GM23338 (cell line): ENCODE measurements at regions not wholly inside any gene's neighbourhood (a gene's known extent, or its start where the extent isn't known, plus 50 kb on each side); places are given as distances from the start of the nearest gene placed in this dataset.

ENCODE experiments used
- CREB1 ChIP-seq: fragments of 250-450 bp; sonication (Bioruptor Pico); IDR thresholded peaks from 2 replicates; pipeline ENCODE4 v1.5.0; 2020; ENCODE audit warnings: low read depth, mild to moderate bottlenecking, moderate library complexity
- ETS1 ChIP-seq: IDR thresholded peaks from 2 replicates; pipeline ENCODE4 v1.6.1; 2016; ENCODE audit warnings: antibody characterized with exemption
- EZH2 ChIP-seq: fragments of 200-600 bp; sonication (generic); IDR thresholded peaks from one replicate; pipeline ENCODE4 v1.8.0; 2017; ENCODE audit warnings: antibody characterized with exemption, mild to moderate bottlenecking, low read depth; ENCODE audit not compliant: unreplicated experiment
- EZH2phosphoT487 ChIP-seq: fragments of 200-600 bp; sonication (generic); IDR thresholded peaks from one replicate; pipeline ENCODE4 v1.8.1; 2018; ENCODE audit warnings: antibody characterized with exemption; ENCODE audit not compliant: unreplicated experiment
- JUNB ChIP-seq: IDR thresholded peaks from one replicate; pipeline ENCODE4 v1.6.1; 2016; ENCODE audit warnings: antibody characterized with exemption; ENCODE audit not compliant: unreplicated experiment
- POLR2AphosphoS5 ChIP-seq: IDR thresholded peaks from 2 replicates; pipeline ENCODE4 v1.6.1; 2016; ENCODE audit warnings: antibody characterized with exemption, low read depth
- REST ChIP-seq: IDR thresholded peaks from one replicate; pipeline ENCODE4 v1.6.1; 2018; ENCODE audit warnings: antibody characterized with exemption; ENCODE audit not compliant: unreplicated experiment
- ZNF114 ChIP-seq: fragments of 250-450 bp; sonication (Bioruptor Pico); IDR thresholded peaks from 2 replicates; pipeline ENCODE4 v1.5.0; 2020; ENCODE audit warnings: mild to moderate bottlenecking, moderate library complexity
- TF ChIP-seq, protein P1 (sequence below), 2 experiments: fragments of 200-600 bp in 1 of 2; sonication (generic) in 1 of 2; conservative IDR thresholded peaks; 2 replicates each; pipeline versions ENCODE4 v1.5.1 to v1.6.1; 2016 to 2017; ENCODE audit warnings: antibody characterized with exemption in 2 of 2, low read depth in 2 of 2, mild to moderate bottlenecking in 2 of 2, moderate library complexity in 1 of 2

DNA sequence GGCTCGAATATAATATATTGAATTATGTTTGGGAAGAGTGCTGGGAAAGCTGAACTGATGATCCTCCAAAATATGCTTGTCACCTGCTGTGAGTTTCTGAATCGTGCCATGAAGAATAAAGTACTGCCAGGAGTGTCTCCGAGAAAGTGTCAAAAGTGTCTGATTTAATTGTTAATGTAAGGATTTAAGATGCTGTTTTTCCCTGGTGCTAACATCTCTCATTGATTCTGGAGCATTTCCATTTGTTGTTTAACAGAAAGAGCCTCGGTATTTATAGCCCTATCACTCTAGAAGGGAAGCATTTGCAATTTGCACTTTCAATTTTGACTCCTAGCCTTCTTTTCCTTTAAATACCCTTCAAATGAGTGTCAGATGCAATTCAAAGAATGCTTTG is 342.2 kb downstream of the RND3 start:
- TF ChIP-seq EZH2 (no peak), REST (no peak), CREB1 (no peak), ZNF114 (CRISPR knock-in tag) (no peak), ETS1 (no peak), JUNB (no peak), POLR2AphosphoS5 (no peak), EZH2phosphoT487 (no peak)
- TF ChIP-seq, protein P1, sequence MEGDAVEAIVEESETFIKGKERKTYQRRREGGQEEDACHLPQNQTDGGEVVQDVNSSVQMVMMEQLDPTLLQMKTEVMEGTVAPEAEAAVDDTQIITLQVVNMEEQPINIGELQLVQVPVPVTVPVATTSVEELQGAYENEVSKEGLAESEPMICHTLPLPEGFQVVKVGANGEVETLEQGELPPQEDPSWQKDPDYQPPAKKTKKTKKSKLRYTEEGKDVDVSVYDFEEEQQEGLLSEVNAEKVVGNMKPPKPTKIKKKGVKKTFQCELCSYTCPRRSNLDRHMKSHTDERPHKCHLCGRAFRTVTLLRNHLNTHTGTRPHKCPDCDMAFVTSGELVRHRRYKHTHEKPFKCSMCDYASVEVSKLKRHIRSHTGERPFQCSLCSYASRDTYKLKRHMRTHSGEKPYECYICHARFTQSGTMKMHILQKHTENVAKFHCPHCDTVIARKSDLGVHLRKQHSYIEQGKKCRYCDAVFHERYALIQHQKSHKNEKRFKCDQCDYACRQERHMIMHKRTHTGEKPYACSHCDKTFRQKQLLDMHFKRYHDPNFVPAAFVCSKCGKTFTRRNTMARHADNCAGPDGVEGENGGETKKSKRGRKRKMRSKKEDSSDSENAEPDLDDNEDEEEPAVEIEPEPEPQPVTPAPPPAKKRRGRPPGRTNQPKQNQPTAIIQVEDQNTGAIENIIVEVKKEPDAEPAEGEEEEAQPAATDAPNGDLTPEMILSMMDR (conservative IDR thresholded peaks at IDR 0.05; ENCODE audit: low read depth in 2 of 2): no peak
